COLO668 (cell line): ENCODE measurements at regions not wholly inside any gene's neighbourhood (a gene's known extent, or its start where the extent isn't known, plus 50 kb on each side); places are given as distances from the start of the nearest gene placed in this dataset.
"Not testable (repeated sequence)": the region's sequence is repeated elsewhere in the genome, so short reads cannot be mapped to it uniquely, and the experiment has no call there.

ENCODE experiments used
- DNase-seq: peaks from one replicate; lab custom pipeline; 2025; ENCODE audit not compliant: unreplicated experiment; lab: John Stamatoyannopoulos, UW

DNA sequence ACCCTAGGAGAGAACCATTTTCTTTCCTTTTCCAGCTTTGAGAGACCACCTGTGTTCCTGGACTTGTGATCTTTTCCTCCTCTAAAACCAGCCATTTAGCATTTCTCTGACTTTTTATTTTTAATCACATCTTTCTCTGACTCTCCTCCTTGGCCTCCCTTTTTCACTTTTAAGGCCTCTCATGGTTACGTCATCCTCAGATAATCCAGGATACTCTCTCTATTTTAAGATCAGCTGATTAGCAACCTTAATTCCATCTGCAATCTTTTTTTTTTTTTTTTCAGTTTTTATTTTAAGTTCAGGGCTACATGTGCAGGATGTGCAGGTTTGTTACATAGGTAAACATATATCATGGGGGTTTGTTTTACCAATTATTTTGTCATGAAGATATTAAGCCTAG is 54.0 kb downstream of the RFPL4B start:
- no peak for DNase-seq

- no peak for DNase-seq
These were observed 60.0 kb downstream of the RFPL4B start for GRCh38 chr6:112407101-112407590.

DNA sequence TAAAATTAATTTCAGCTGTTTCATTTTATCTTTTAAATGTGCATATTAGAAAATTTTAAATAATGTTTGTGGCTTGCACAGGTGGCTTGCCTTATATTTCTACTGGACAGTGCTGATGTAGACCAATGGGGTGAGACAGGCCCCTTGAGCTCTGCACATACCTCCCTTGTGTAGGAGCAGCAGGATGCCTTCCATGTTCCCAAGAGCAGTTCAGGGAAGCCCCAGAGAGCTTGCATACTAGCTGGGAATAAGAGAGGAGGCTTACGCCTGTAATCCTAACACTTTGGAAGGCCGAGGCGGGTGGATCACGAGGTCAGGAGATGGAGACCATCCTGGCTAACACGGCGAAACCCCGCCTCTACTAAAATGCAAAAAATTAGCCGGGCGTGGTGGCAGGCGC is 61.4 kb downstream of the RFPL4B start:
- DNase-seq, result no peak

- no peak for DNase-seq
These were observed 62.2 kb downstream of the RFPL4B start for GRCh38 chr6:112409311-112409710.

DNA sequence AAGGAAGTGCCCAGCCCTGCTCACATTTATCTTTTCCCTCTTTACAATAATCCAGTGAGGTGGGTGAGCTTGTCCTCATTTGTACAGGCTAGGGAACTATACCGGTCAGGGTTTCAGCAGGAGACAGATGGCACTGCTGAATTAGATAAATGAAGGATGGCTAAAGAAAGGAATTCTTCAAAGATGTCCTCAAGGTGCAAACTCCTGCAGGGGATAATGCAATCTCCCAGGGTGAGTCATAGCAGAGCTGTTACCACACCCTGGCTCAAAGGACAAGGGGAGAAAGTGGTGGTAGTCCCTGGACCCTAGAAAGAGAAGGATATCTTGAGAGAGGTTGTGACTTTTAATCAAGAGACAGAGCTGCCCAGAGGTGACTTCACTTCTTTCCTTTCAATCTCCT is 66.7 kb downstream of the RFPL4B start:
- DNase-seq, result no peak

DNA sequence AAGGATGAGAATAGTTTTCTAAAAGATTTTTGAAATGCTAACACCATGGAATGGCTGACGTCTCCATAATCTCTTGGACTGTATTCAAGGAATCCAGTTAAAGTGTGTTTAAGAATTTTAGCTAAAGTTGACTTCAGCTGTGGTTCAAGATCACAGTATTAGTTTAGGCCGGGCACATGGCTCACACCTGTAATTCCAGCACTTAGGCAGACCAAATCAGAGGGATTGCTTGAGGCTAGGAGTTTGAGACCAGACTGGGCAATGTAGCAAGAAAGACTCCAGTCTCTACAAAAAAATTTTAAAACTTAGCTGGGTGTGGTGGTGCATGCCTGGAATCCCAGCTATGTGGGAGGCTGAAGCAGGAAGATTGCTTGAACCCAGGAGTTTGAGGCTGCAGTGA is 68.2 kb downstream of the RFPL4B start:
- no peak for DNase-seq

GRCh38 chr6:112416866-112417265 is 69.7 kb downstream of the RFPL4B start:
- DNase-seq, result no peak

- DNase-seq, result not testable (repeated sequence)
These were observed 79.9 kb downstream of the RFPL4B start for GRCh38 chr6:112427011-112427410.

- no peak for DNase-seq
These were observed 80.4 kb downstream of the RFPL4B start for GRCh38 chr6:112427499-112427898.

DNA sequence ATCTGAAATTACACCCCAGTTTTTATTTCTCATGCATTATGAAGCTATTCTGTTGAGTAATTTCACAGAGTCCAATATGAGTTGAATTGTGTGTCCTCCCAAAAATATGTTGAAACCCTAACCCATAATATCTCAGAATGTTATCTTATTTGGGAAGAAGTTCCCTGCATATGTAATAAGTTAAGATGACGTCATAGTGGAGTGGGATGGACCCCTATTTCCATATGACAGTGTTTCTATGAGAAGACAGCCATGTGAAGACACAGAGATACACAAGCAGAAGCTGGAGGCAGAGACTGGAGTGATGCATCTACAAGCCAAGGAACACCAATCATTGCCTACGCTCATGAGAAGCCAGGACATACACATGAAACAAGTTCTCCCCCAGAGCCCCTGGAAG is 81.3 kb downstream of the RFPL4B start:
- no peak for DNase-seq

GRCh38 chr6:112429226-112429625 is 82.1 kb downstream of the RFPL4B start:
- no peak for DNase-seq

GRCh38 chr6:112431803-112432202 is 84.7 kb downstream of the RFPL4B start:
- DNase-seq, result no peak

- DNase-seq, result no peak
These were observed 85.7 kb downstream of the RFPL4B start for GRCh38 chr6:112432853-112433252.

DNA sequence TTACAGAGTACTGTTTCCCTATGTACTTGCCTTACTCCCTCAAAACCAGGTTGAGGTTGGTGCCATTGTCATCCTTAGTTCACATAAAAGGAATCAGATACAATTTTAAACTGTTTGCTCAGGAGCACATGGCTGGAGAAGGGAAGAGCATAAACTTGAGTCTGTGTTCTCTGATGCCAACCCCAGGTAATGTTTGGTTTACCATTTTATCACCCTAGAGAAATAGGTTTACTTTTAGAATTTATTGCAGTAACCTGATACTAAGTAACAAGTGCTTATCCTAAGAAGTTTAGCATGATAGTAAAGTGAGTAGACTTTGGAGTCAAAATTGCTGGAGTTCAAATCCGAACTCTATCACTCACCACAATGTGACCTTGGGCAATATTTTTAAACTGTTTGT is 86.3 kb downstream of the RFPL4B start:
- DNase-seq, result no peak

DNA sequence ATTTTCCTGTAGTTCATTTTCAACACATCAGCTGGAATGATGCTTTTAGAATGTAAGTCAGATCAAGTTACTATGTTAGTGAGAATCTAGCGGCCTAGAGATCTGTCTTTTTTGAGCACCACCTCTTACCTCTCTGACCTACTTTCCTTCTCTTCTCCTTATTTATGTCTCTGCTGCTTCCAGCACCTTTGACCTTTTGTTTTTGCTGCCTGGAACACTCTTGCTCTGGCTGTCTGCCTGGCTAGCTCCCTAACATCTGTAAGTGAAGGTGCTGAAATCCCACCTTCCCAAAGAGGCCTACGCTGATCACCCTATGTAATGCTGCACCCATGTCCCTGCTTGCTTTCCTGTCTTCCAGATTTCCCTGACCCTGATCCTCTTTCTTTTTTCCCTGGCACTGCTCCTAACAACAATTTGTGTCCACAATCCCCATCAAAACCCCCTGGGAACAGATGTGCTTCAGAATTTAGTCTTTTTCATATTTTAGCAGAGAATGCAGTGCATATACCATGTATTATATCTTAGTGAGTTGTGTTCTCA is 87.8 kb downstream of the RFPL4B start:
- DNase-seq, result no peak

DNA sequence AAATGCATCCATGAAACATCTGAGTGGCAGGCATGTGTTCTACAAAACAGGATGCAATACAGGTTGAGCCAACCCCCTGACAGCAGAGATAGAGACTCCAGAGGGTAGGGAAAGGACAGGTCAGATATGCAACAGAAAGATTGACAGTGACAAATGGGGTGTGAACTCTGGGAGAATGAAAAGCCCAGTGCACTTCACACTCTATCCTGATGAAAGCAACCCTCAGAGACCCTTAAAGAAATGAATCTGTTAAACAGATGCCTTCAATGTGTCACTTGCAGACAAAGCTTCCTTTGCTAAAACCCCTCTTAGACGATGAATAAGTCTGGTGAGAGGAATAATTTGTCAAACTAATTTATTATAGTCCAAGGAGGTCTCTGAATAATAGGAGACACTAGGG is 89.9 kb downstream of the RFPL4B start:
- DNase-seq, result no peak

GRCh38 chr6:112439010-112439409 is 91.9 kb downstream of the RFPL4B start:
- no peak for DNase-seq

DNA sequence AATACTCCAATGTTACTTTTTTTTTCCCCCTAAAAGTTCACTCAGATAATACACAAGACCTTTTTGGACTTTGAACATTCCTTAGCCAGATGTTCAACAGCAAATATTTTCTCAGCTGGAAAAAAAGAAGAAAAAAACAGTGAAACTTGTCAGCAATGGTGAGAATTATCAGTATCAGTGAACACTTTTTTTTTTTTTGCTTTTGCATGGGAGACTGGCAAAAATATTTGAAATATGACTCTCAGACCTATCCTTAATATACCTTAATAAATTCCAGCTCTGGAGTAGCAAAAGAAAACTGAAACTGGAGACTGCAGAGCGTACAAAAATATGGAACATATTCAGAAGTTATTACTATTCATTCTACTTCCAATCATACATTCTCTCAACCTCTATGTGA is 92.3 kb downstream of the RFPL4B start:
- no peak for DNase-seq

DNA sequence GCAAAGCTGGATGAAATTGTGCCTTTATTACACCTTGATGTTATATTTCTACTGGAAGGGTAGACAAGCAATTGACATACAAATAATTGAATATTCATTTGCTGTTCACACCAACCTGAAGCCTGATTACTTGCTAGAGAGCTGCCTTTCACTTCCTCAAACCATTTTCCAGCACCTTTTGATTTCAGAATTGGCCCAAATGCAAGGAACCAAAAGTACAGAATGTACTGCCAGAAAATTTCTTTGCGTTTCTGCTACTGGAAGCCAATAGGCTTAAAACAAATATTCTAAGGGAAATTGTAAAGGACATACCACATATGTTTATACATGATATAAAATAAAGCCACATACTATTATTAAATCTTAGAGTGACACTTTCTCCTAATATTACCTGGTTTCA is 94.5 kb downstream of the RFPL4B start:
- no peak for DNase-seq

GRCh38 chr6:112443179-112444065 is 96.3 kb downstream of the RFPL4B start:
- DNase-seq, result no peak

- DNase-seq, result not testable (repeated sequence)
These were observed 101.7 kb downstream of the RFPL4B start for GRCh38 chr6:112448786-112449185.

DNA sequence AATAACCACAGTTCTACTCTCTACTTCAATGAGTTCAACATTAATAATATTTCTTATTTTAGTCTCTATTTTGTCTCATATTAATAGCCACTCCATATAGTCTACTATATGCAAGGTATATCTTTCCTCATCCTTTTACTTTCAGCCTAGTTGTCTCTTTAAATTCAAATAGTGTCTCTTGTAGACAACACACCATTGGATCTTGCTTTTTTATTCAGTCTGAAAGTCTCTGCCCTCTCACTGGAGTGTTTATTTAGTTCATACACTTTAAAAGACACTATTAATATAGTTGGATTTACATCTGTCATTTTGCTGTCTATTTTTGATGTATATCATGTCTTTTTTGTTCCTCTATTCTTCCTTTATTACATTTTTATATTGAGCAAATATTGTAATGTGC is 103.5 kb downstream of the RFPL4B start:
- DNase-seq, result no peak

GRCh38 chr6:112457886-112458285 is 110.8 kb downstream of the RFPL4B start:
- DNase-seq, result no peak
